Neural cell (in vitro differentiated cells): ENCODE measurements at regions not wholly inside any gene's neighbourhood (a gene's known extent, or its start where the extent isn't known, plus 50 kb on each side); places are given as distances from the start of the nearest gene placed in this dataset.

Experiments used
- H2AFZ ChIP-seq: fragments of 200-600, 300-800 bp; sonication (generic), shearing (Covaris generic); 2 replicates; pipeline ENCODE4 v1.6.0; 2014; ENCODE audit warnings: low read depth, mild to moderate bottlenecking, antibody characterized with exemption, low read length, moderate library complexity
- H3F3A ChIP-seq: fragments of 200-600 bp; shearing (Covaris generic); 2 replicates; pipeline ENCODE4 v1.6.1; 2016; ENCODE audit warnings: mild to moderate bottlenecking, moderate library complexity, mixed read lengths, antibody characterized with exemption, low read length; ENCODE audit not compliant: insufficient read depth, poor library complexity, severe bottlenecking
- H3K27ac ChIP-seq: fragments of 200-600, 300-800 bp; sonication (generic), shearing (Covaris generic); 2 replicates; pipeline ENCODE4 v1.5.1; 2014; ENCODE audit warnings: mild to moderate bottlenecking, low read length, moderate library complexity
- H3K27me3 ChIP-seq: fragments of 300-800, 200-600 bp; sonication (generic), shearing (Covaris generic); 2 replicates; pipeline ENCODE4 v1.6.0; 2014; ENCODE audit warnings: mild to moderate bottlenecking, low read depth, low read length, moderate library complexity; ENCODE audit not compliant: insufficient read depth
- H3K36me3 ChIP-seq: fragments of 300-800, 200-600 bp; sonication (generic), shearing (Covaris generic); 2 replicates; pipeline ENCODE4 v1.5.1; 2014; ENCODE audit warnings: mild to moderate bottlenecking, antibody characterized with exemption, low read length, moderate library complexity; ENCODE audit not compliant: insufficient read depth
- H3K4me2 ChIP-seq: fragments of 300-800, 200-600 bp; sonication (generic), shearing (Covaris generic); 2 replicates; pipeline ENCODE4 v1.6.0; 2014; ENCODE audit warnings: mild to moderate bottlenecking, low read length
- H3K4me3 ChIP-seq: fragments of 300-800, 200-600 bp; sonication (generic), shearing (Covaris generic); 2 replicates; pipeline ENCODE4 v1.5.1; 2014; ENCODE audit warnings: mild to moderate bottlenecking, low read length, moderate library complexity
- H3K79me2 ChIP-seq: fragments of 200-600 bp; shearing (Covaris generic); replicated peaks from 2 replicates; pipeline ENCODE4 v1.6.0; 2014; ENCODE audit warnings: mild to moderate bottlenecking, low read length, moderate library complexity; ENCODE audit not compliant: insufficient read depth
- H3K9ac ChIP-seq: fragments of 300-800, 200-600 bp; sonication (generic), shearing (Covaris generic); 2 replicates; pipeline ENCODE4 v1.6.1; 2016; ENCODE audit warnings: mild to moderate bottlenecking, low read length, mixed read lengths
- H3K9me2 ChIP-seq: fragments of 200-600 bp; shearing (Covaris generic); 2 replicates; pipeline ENCODE4 v1.6.1; 2016; ENCODE audit warnings: mild to moderate bottlenecking, low read length, mixed read lengths; ENCODE audit not compliant: insufficient read depth
- H3K9me3 ChIP-seq: fragments of 200-600, 300-800 bp; sonication (generic), shearing (Covaris generic); 2 replicates; pipeline ENCODE4 v1.6.1; 2016; ENCODE audit warnings: mild to moderate bottlenecking, mixed run types, low read length, moderate library complexity, mixed read lengths
- H4K20me1 ChIP-seq: fragments of 200-600 bp; shearing (Covaris generic); 2 replicates; pipeline ENCODE4 v1.6.1; 2016; ENCODE audit warnings: mild to moderate bottlenecking, mixed run types; ENCODE audit not compliant: insufficient read depth
- CTCF ChIP-seq: fragments of 450-650 bp; IDR thresholded peaks from 2 replicates; pipeline ENCODE4 v1.5.1; 2014; ENCODE audit warnings: antibody characterized with exemption, mild to moderate bottlenecking, moderate library complexity; ENCODE audit not compliant: poor library complexity, severe bottlenecking
- EP300 ChIP-seq: fragments of 450-650 bp; conservative IDR thresholded peaks from 2 replicates; pipeline ENCODE4 v1.6.1; 2014; ENCODE audit warnings: antibody characterized with exemption, mild to moderate bottlenecking, moderate library complexity; ENCODE audit not compliant: poor library complexity, severe bottlenecking
- EZH2 ChIP-seq: fragments of 200-600, 300-800 bp; shearing (Covaris generic), sonication (generic); IDR thresholded peaks from 2 replicates; pipeline ENCODE4 v1.6.1; 2014; ENCODE audit warnings: antibody characterized with exemption, low read length, borderline replicate concordance, mild to moderate bottlenecking; ENCODE audit not compliant: insufficient read depth, poor library complexity, severe bottlenecking
- MXI1 ChIP-seq: fragments of 450-650 bp; conservative IDR thresholded peaks from 2 replicates; pipeline ENCODE4 v1.6.1; 2014; ENCODE audit warnings: antibody characterized with exemption, mild to moderate bottlenecking; ENCODE audit not compliant: poor library complexity, severe bottlenecking
- POLR2AphosphoS5 ChIP-seq: IDR thresholded peaks from 2 replicates; pipeline ENCODE4 v1.6.1; 2012
- RAD21 ChIP-seq: fragments of 450-650 bp; conservative IDR thresholded peaks from 2 replicates; pipeline ENCODE4 v1.6.1; 2014; ENCODE audit warnings: antibody characterized with exemption, mild to moderate bottlenecking, moderate library complexity
- REST ChIP-seq: IDR thresholded peaks from 2 replicates; pipeline ENCODE4 v1.6.1; 2012; ENCODE audit warnings: borderline replicate concordance
- SMC3 ChIP-seq: fragments of 450-650 bp; conservative IDR thresholded peaks from 2 replicates; pipeline ENCODE4 v1.6.1; 2014; ENCODE audit warnings: antibody characterized with exemption, mild to moderate bottlenecking, moderate library complexity; ENCODE audit not compliant: poor library complexity
- TAF1 ChIP-seq: IDR thresholded peaks from 2 replicates; pipeline ENCODE4 v1.6.1; 2012; ENCODE audit warnings: low read depth

- Histone ChIP-seq H3K27me3 (no peaks in the 10 kb centered on the region), H3K9me3 (no peaks in the 10 kb centered on the region), H3K9ac (no peak overlapping the region)
Measured at GRCh38 chr6:95142101-95142500, 435.2 kb upstream of the MANEA start.

GRCh38 chr6:95142661-95143335 lies 434.5 kb upstream of the MANEA start:
- H2AFZ ChIP-seq, result no peak overlapping the region
- no peaks in the 10 kb centered on the region for H3K36me3 ChIP-seq
- H3K9ac ChIP-seq, result no peak overlapping the region
- no peaks in the 10 kb centered on the region for H3K27me3 ChIP-seq
- H3K4me3 ChIP-seq, result no peak overlapping the region
- no peaks in the 10 kb centered on the region for H4K20me1 ChIP-seq
- no peak overlapping the region for H3K4me2 ChIP-seq
- H3K79me2 ChIP-seq, result no peaks in the 10 kb centered on the region
- no peaks in the 10 kb centered on the region for H3K9me3 ChIP-seq
- no peaks in the 10 kb centered on the region for H3K9me2 ChIP-seq
- H3K27ac ChIP-seq, result no peak overlapping the region
- H3F3A ChIP-seq, result no peaks in the 10 kb centered on the region
- TF ChIP-seq RAD21 (no peak), TAF1 (no peak), POLR2AphosphoS5 (no peak), EP300 (no peak), CTCF (no peak), MXI1 (no peak)

More at GRCh38 chr6:95142101-95142500, 435.2 kb upstream of the MANEA start:
- Histone ChIP-seq H3K4me3 (no peak overlapping the region), H3F3A (no peaks in the 10 kb centered on the region), H3K27ac (no peak overlapping the region), H4K20me1 (no peaks in the 10 kb centered on the region), H3K36me3 (no peaks in the 10 kb centered on the region), H3K4me2 (no peak overlapping the region), H2AFZ (no peak overlapping the region), H3K79me2 (no peaks in the 10 kb centered on the region), H3K9me2 (no peaks in the 10 kb centered on the region)
- no peak for TF ChIP-seq SMC3
- no peak for TF ChIP-seq RAD21
- no peak for TF ChIP-seq TAF1
- no peak for TF ChIP-seq REST
- no peak for TF ChIP-seq CTCF
- TF ChIP-seq EP300, result no peak
- no peak for TF ChIP-seq POLR2AphosphoS5
- TF ChIP-seq MXI1, result no peak
- no peak for TF ChIP-seq EZH2
